SU-DHL-6 (cell line): ENCODE measurements at regions not wholly inside any gene's neighbourhood (a gene's known extent, or its start where the extent isn't known, plus 50 kb on each side); places are given as distances from the start of the nearest gene placed in this dataset.

Experiments
- H2AFZ ChIP-seq: fragments of 200-600 bp; sonication (generic); 2 replicates; pipeline ENCODE4 v1.6.1; 2014; ENCODE audit warnings: low read depth, mild to moderate bottlenecking, moderate library complexity, mixed read lengths, antibody characterized with exemption, low read length; ENCODE audit not compliant: severe bottlenecking
- H3F3A ChIP-seq: fragments of 200-600 bp; shearing (Covaris generic); 2 replicates; pipeline ENCODE4 v1.6.0; 2016; ENCODE audit warnings: antibody characterized with exemption, mild to moderate bottlenecking; ENCODE audit not compliant: insufficient read depth
- H3K27ac ChIP-seq: fragments of 200-600 bp; sonication (generic); 2 replicates; pipeline ENCODE4 v1.5.1; 2016; ENCODE audit warnings: low read depth, mild to moderate bottlenecking, low read length, moderate library complexity, mixed read lengths
- H3K27me3 ChIP-seq: fragments of 200-600 bp; sonication (generic), shearing (Covaris generic); 2 replicates; pipeline ENCODE4 v1.6.0; 2014; ENCODE audit warnings: mild to moderate bottlenecking, low read length
- H3K36me3 ChIP-seq: fragments of 200-600 bp; sonication (generic); 2 replicates; pipeline ENCODE4 v1.6.1; 2014; ENCODE audit warnings: mild to moderate bottlenecking, low read length, mixed read lengths
- H3K4me2 ChIP-seq: fragments of 300-600, 200-600 bp; shearing (Covaris generic), sonication (generic); 2 replicates; pipeline ENCODE4 v1.6.0; 2014; ENCODE audit warnings: low read length, low read depth, mild to moderate bottlenecking; ENCODE audit not compliant: poor library complexity, severe bottlenecking
- H3K4me3 ChIP-seq: fragments of 200-600 bp; sonication (generic); 2 replicates; pipeline ENCODE4 v1.5.1; 2014; ENCODE audit warnings: antibody characterized with exemption, low read length, mild to moderate bottlenecking, mixed read lengths; ENCODE audit not compliant: insufficient read depth, poor library complexity, severe bottlenecking
- H3K79me2 ChIP-seq: fragments of 200-600 bp; sonication (generic); 2 replicates; pipeline ENCODE4 v1.6.1; 2014; ENCODE audit warnings: mild to moderate bottlenecking, low read length, moderate library complexity; ENCODE audit not compliant: insufficient read depth
- H3K9ac ChIP-seq: fragments of 200-600 bp; sonication (generic); 2 replicates; pipeline ENCODE4 v1.7.0; 2014; ENCODE audit warnings: mild to moderate bottlenecking, low read length
- H3K9me2 ChIP-seq: fragments of 200-600 bp; sonication (generic); replicated peaks from 2 replicates; pipeline ENCODE4 v1.6.1; 2014; ENCODE audit warnings: low read length; ENCODE audit not compliant: insufficient read depth
- H3K9me3 ChIP-seq: fragments of 200-600 bp; sonication (generic); 2 replicates; pipeline ENCODE4 v1.6.1; 2014; ENCODE audit warnings: low read length, mixed read lengths; ENCODE audit not compliant: insufficient read depth
- H4K20me1 ChIP-seq: fragments of 200-600 bp; sonication (generic); 2 replicates; pipeline ENCODE4 v1.6.1; 2014; ENCODE audit warnings: low read depth, mild to moderate bottlenecking, antibody characterized with exemption, low read length, moderate library complexity, mixed read lengths
- EZH2phosphoT487 ChIP-seq: fragments of 200-600 bp; sonication (generic), shearing (Covaris generic); conservative IDR thresholded peaks from 2 replicates; pipeline ENCODE4 v1.6.1; 2018; ENCODE audit warnings: mild to moderate bottlenecking, antibody characterized with exemption, low read length, moderate library complexity, mixed read lengths
- TF ChIP-seq, protein P1 (sequence below): fragments of 200-600 bp; sonication (generic); IDR thresholded peaks from one replicate; pipeline ENCODE4 v1.5.1; 2017; ENCODE audit warnings: antibody characterized with exemption, mild to moderate bottlenecking, low read length, moderate library complexity; ENCODE audit not compliant: insufficient read depth, poor library complexity, severe bottlenecking

DNA sequence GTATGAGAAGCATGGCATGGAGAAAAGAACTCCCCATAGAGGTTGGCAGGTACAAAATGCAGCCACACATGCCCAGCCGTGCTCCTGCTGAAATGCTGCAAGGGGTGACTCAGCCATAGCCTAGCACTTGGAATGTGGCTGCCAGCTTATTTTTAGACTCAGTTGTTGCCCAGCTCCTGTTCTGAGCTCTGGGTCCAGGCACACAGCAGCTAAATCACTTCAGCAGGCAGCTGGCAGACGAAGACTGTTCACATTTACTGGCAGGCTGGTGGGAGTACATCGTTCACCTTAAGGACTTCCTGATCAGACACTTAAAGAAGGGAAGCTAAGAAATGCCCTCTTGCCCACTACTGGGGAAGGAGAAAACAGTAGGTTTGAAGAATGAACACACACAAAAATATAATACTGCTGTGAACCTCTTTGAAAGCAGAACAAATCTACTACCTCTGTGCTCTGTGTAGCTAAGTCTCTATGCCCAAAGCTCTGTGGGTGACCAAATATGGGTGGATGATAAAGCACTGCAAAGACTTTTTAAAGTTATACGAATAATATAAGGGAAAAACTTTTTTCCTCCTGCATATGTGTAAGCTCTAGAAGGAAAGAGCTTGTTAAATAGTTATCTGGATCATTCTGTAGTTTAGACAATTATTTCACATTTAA is 146.1 kb downstream of the LNPK start:
- H2AFZ ChIP-seq = no peak overlapping the region
- no peaks in the 10 kb centered on the region for H3K9me2 ChIP-seq
- no peaks in the 10 kb centered on the region for H3K27me3 ChIP-seq
- H4K20me1 ChIP-seq = no peaks in the 10 kb centered on the region
- TF ChIP-seq, protein P1, sequence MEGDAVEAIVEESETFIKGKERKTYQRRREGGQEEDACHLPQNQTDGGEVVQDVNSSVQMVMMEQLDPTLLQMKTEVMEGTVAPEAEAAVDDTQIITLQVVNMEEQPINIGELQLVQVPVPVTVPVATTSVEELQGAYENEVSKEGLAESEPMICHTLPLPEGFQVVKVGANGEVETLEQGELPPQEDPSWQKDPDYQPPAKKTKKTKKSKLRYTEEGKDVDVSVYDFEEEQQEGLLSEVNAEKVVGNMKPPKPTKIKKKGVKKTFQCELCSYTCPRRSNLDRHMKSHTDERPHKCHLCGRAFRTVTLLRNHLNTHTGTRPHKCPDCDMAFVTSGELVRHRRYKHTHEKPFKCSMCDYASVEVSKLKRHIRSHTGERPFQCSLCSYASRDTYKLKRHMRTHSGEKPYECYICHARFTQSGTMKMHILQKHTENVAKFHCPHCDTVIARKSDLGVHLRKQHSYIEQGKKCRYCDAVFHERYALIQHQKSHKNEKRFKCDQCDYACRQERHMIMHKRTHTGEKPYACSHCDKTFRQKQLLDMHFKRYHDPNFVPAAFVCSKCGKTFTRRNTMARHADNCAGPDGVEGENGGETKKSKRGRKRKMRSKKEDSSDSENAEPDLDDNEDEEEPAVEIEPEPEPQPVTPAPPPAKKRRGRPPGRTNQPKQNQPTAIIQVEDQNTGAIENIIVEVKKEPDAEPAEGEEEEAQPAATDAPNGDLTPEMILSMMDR = no peak
- no peak for TF ChIP-seq EZH2phosphoT487
- no peaks in the 10 kb centered on the region for H3K79me2 ChIP-seq
- no peak overlapping the region for H3K4me2 ChIP-seq
- no peaks in the 10 kb centered on the region for H3K36me3 ChIP-seq
- no peak overlapping the region for H3K4me3 ChIP-seq
- no peaks in the 10 kb centered on the region for H3K9me3 ChIP-seq
- H3K27ac ChIP-seq = no peak overlapping the region
- no peak overlapping the region for H3K9ac ChIP-seq
- no peaks in the 10 kb centered on the region for H3F3A ChIP-seq

DNA sequence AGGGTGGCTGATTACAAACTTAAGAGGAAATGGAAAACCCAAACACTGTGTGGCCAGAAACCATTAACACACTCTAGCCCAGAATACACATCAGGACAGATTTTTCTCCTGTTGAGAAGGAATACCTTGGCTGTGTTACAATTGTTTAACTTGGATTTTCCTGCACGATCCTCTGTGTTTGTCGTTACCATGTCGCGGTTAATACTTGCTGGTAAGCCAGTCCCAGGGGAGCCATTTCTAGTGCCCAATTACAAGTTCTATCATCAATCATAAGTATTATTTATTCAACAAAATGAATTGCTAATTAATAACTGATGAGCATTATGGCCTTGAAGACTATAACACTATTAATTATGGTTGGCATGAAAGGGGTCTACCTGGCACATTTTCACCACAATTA is 146.8 kb downstream of the LNPK start:
- H3K9me3 ChIP-seq = no peaks in the 10 kb centered on the region
- H3K36me3 ChIP-seq = no peaks in the 10 kb centered on the region
- H4K20me1 ChIP-seq = no peaks in the 10 kb centered on the region
- no peak overlapping the region for H3K9ac ChIP-seq
- H3K79me2 ChIP-seq = no peaks in the 10 kb centered on the region
- no peak for TF ChIP-seq EZH2phosphoT487
- no peaks in the 10 kb centered on the region for H3F3A ChIP-seq
- H3K27me3 ChIP-seq = no peaks in the 10 kb centered on the region
- no peak overlapping the region for H3K27ac ChIP-seq
- H3K9me2 ChIP-seq = no peaks in the 10 kb centered on the region
- no peak overlapping the region for H3K4me2 ChIP-seq
- no peak overlapping the region for H2AFZ ChIP-seq
- no peak overlapping the region for H3K4me3 ChIP-seq

DNA sequence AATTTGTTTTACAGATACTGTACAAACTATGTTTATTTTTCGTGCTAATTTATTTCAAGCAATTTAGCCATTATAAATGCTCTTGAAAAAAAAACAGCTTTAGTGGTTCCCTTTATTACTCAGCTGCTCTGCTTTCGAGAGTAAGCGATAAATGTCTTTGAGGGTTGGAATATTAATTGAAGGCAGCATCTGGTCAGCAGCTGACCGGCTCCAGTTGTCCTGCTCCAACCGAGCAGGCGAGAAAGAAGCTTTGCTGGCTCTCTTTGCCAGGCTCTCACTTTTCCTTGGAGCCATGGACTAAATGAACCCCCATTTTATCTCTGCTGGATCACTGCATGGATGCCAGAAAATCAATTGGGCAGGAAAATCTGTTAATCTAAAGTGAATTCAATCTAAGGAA is 147.4 kb downstream of the LNPK start:
- H3K4me3 ChIP-seq = no peak overlapping the region
- H3K9ac ChIP-seq = no peak overlapping the region
- no peak for TF ChIP-seq EZH2phosphoT487
- TF ChIP-seq, protein P1 = no peak
- no peaks in the 10 kb centered on the region for H3K9me2 ChIP-seq
- no peaks in the 10 kb centered on the region for H3K79me2 ChIP-seq
- H3K27me3 ChIP-seq = no peaks in the 10 kb centered on the region
- H3K36me3 ChIP-seq = no peaks in the 10 kb centered on the region
- H4K20me1 ChIP-seq = no peaks in the 10 kb centered on the region
- H3K4me2 ChIP-seq = no peak overlapping the region
- H3K9me3 ChIP-seq = no peaks in the 10 kb centered on the region
- H2AFZ ChIP-seq = no peak overlapping the region
- H3F3A ChIP-seq = no peaks in the 10 kb centered on the region
- H3K27ac ChIP-seq = no peak overlapping the region

DNA sequence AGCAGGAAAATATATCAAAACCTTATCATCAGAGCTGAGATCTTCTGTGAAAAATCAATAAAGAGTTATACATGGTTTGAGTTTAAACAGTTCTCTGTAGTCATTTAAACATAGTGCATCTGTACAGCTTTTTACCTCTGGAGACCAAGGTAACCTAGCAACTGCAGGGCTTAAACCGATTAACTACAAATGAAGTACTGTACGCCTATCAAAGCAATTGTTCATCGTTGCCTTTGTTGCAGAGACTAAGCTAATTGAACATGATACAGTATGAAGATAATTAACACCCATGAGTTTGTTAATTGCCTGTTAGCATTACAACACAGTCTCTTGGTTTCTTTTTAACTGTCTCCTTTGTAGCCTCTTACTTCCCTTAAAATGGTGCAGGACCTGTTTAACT is 147.9 kb downstream of the LNPK start:
- Histone ChIP-seq H3F3A (no peaks in the 10 kb centered on the region), H3K36me3 (no peaks in the 10 kb centered on the region), H3K4me2 (no peak overlapping the region), H3K9me3 (no peaks in the 10 kb centered on the region), H3K9ac (no peak overlapping the region), H4K20me1 (no peaks in the 10 kb centered on the region), H3K9me2 (no peaks in the 10 kb centered on the region), H3K27me3 (no peaks in the 10 kb centered on the region), H3K4me3 (no peak overlapping the region), H3K27ac (no peak overlapping the region), H2AFZ (no peak overlapping the region), H3K79me2 (no peaks in the 10 kb centered on the region)
- no peak for TF ChIP-seq EZH2phosphoT487
- TF ChIP-seq, protein P1 = no peak
